ENCODE measurements at regions not wholly inside any gene's neighbourhood (a gene's known extent, or its start where the extent isn't known, plus 50 kb on each side); places are given as distances from the start of the nearest gene placed in this dataset.
"Not testable (repeated sequence)": the region's sequence is repeated elsewhere in the genome, so short reads cannot be mapped to it uniquely, and the experiment has no call there.

DNA sequence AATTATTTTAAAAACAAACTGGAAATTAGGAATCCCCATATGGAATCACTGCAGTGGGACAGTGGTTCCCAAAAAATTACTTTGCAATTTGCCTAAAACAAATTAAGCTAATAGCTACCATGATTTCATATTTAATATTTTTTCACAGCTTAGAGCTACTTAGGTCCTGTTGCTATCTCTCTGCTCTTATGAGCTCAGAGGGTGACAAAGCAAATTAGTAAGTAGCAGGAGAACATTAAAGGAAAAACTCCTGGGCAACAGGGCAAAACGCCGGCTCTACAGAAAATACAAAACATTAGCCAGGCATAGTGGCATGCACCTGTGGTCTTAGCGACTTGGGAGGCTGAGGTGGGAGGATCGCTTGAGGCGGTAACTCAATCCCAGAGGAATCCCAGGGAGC, 83.8 kb upstream of the RPRML start:
- not testable (repeated sequence) for H3K79me2 ChIP-seq (ENCODE audit: control insufficient read depth, insufficient read depth, low read length, poor library complexity); H3K27ac ChIP-seq (ENCODE audit: low read depth, low read length); H2BK5ac ChIP-seq (ENCODE audit: low read depth, low read length, poor library complexity); H3K4me3 ChIP-seq (ENCODE audit: low read depth, low read length); H3K4me2 ChIP-seq (ENCODE audit: low read length); H3K9me3 ChIP-seq (ENCODE audit: insufficient read depth, low read depth, low read length); H3K36me3 ChIP-seq (ENCODE audit: control insufficient read depth in 1 of 2, insufficient read depth in 2 of 2, low read length in 2 of 2); H3K79me1 ChIP-seq (ENCODE audit: low read length); H4K8ac ChIP-seq (ENCODE audit: low read depth, low read length); H3K14ac ChIP-seq (ENCODE audit: low read length); H2AFZ ChIP-seq (ENCODE audit: insufficient read depth, low read length, poor library complexity); H3K4me1 ChIP-seq (ENCODE audit: control insufficient read depth in 1 of 2, insufficient read depth in 2 of 2, low read length in 2 of 2); H2BK120ac ChIP-seq (ENCODE audit: insufficient read depth, low read length, poor library complexity); H3K9ac ChIP-seq (ENCODE audit: low read length); H2AK5ac ChIP-seq (ENCODE audit: low read length); H3K23ac ChIP-seq (ENCODE audit: low read length); H3K4ac ChIP-seq (ENCODE audit: low read depth, low read length); DNase-seq; H4K91ac ChIP-seq (ENCODE audit: low read depth, low read length); H2BK12ac ChIP-seq (ENCODE audit: low read length); H3K27me3 ChIP-seq (ENCODE audit: insufficient read depth, low read length); H4K12ac ChIP-seq (ENCODE audit: low read depth, low read length); H3K18ac ChIP-seq (ENCODE audit: low read length)
- no CpG with 5 or more reads among the region's 5 CpGs for WGBS (ENCODE audit: extremely low coverage, insufficient coverage, insufficient read length)

GRCh38 chr17:47060005-47060404, 81.0 kb upstream of the RPRML start:
- not testable (repeated sequence) for H3K36me3 ChIP-seq (ENCODE audit: control insufficient read depth in 1 of 2, insufficient read depth in 2 of 2, low read length in 2 of 2); H4K12ac ChIP-seq (ENCODE audit: low read depth, low read length); H3K27me3 ChIP-seq (ENCODE audit: insufficient read depth, low read length); H4K91ac ChIP-seq (ENCODE audit: low read depth, low read length); H3K79me2 ChIP-seq (ENCODE audit: control insufficient read depth, insufficient read depth, low read length, poor library complexity); H3K9ac ChIP-seq (ENCODE audit: low read length); DNase-seq; H3K79me1 ChIP-seq (ENCODE audit: low read length); H3K14ac ChIP-seq (ENCODE audit: low read length); H3K27ac ChIP-seq (ENCODE audit: low read depth, low read length); H3K18ac ChIP-seq (ENCODE audit: low read length); H3K23ac ChIP-seq (ENCODE audit: low read length); H2BK5ac ChIP-seq (ENCODE audit: low read depth, low read length, poor library complexity); H3K4me3 ChIP-seq (ENCODE audit: low read depth, low read length); H2AFZ ChIP-seq (ENCODE audit: insufficient read depth, low read length, poor library complexity); H2BK120ac ChIP-seq (ENCODE audit: insufficient read depth, low read length, poor library complexity); H4K8ac ChIP-seq (ENCODE audit: low read depth, low read length); H2BK12ac ChIP-seq (ENCODE audit: low read length); H3K4me2 ChIP-seq (ENCODE audit: low read length); H3K4ac ChIP-seq (ENCODE audit: low read depth, low read length); H3K4me1 ChIP-seq (ENCODE audit: control insufficient read depth in 1 of 2, insufficient read depth in 2 of 2, low read length in 2 of 2); H2AK5ac ChIP-seq (ENCODE audit: low read length); H3K9me3 ChIP-seq (ENCODE audit: insufficient read depth, low read depth, low read length)
- WGBS (ENCODE audit: extremely low coverage, insufficient coverage, insufficient read length): no CpG with 5 or more reads among the region's 10 CpGs

- Histone ChIP-seq H4K91ac (ENCODE audit: low read depth, low read length) (no peak overlapping the region), H2AFZ (ENCODE audit: insufficient read depth, low read length, poor library complexity) (no peak overlapping the region), H4K8ac (ENCODE audit: low read depth, low read length) (no peak overlapping the region), H3K36me3 (ENCODE audit: control insufficient read depth in 1 of 2, insufficient read depth in 2 of 2, low read length in 2 of 2) (peaks cover 3 to 16% of the 10 kb centered on the region in 2 experiments), H3K23ac (ENCODE audit: low read length) (no peak overlapping the region), H3K79me2 (ENCODE audit: control insufficient read depth, insufficient read depth, low read length, poor library complexity) (no peaks in the 10 kb centered on the region), H3K9ac (ENCODE audit: low read length) (no peak overlapping the region), H3K18ac (ENCODE audit: low read length) (no peak overlapping the region), H3K4me3 (ENCODE audit: low read depth, low read length) (no peak overlapping the region), H3K79me1 (ENCODE audit: low read length) (no peaks in the 10 kb centered on the region), H3K9me3 (ENCODE audit: insufficient read depth, low read depth, low read length) (no peaks in the 10 kb centered on the region), H2AK5ac (ENCODE audit: low read length) (no peak overlapping the region), H3K4me1 (ENCODE audit: control insufficient read depth in 1 of 2, insufficient read depth in 2 of 2, low read length in 2 of 2) (no peaks in the 10 kb centered on the region), H2BK12ac (ENCODE audit: low read length) (no peak overlapping the region), H3K4ac (ENCODE audit: low read depth, low read length) (no peak overlapping the region), H2BK120ac (ENCODE audit: insufficient read depth, low read length, poor library complexity) (no peak overlapping the region), H4K12ac (ENCODE audit: low read depth, low read length) (no peak overlapping the region), H2BK5ac (ENCODE audit: low read depth, low read length, poor library complexity) (no peak overlapping the region), H3K27me3 (ENCODE audit: insufficient read depth, low read length) (no peaks in the 10 kb centered on the region), H3K4me2 (ENCODE audit: low read length) (no peak overlapping the region), H3K14ac (ENCODE audit: low read length) (no peak overlapping the region), H3K27ac (ENCODE audit: low read depth, low read length) (no peak overlapping the region)
- WGBS (ENCODE audit: extremely low coverage, insufficient coverage, insufficient read length): no CpG with 5 or more reads among the region's 5 CpGs
- DNase-seq: no peak
These were observed 78.8 kb upstream of the RPRML start for GRCh38 chr17:47057830-47058229.

DNA sequence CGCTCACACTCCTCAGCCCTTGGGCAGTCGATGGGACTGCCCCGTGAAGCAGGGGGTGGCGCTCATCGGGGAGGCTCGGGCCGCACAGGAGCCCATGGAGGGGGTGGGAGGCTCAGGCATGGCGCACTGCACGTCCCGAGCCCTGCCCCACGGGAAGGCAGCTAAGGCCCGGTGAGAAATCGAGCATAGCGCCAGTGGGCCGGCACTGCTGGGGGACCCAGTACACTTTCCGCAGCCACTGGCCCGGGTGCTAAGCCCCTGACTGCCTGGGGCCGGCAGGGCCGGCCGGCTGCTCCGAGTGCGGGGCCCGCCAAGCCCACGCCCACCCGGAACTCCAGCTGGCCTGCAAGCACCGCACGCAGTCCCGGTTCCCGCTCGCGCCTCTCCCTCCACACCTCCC, 78.2 kb upstream of the RPRML start:
- H3K4ac ChIP-seq (ENCODE audit: low read depth, low read length): not testable (repeated sequence)

More for the DNA sequence above, 78.2 kb upstream of the RPRML start:
- not testable (repeated sequence) for H3K18ac ChIP-seq (ENCODE audit: low read length); DNase-seq; H3K4me2 ChIP-seq (ENCODE audit: low read length); H2BK120ac ChIP-seq (ENCODE audit: insufficient read depth, low read length, poor library complexity); H4K91ac ChIP-seq (ENCODE audit: low read depth, low read length); H4K12ac ChIP-seq (ENCODE audit: low read depth, low read length); H4K8ac ChIP-seq (ENCODE audit: low read depth, low read length); H3K9ac ChIP-seq (ENCODE audit: low read length); H2BK12ac ChIP-seq (ENCODE audit: low read length); H3K79me2 ChIP-seq (ENCODE audit: control insufficient read depth, insufficient read depth, low read length, poor library complexity); H3K9me3 ChIP-seq (ENCODE audit: insufficient read depth, low read depth, low read length); H2AK5ac ChIP-seq (ENCODE audit: low read length); H3K27me3 ChIP-seq (ENCODE audit: insufficient read depth, low read length); H2BK5ac ChIP-seq (ENCODE audit: low read depth, low read length, poor library complexity); H3K4me1 ChIP-seq (ENCODE audit: control insufficient read depth in 1 of 2, insufficient read depth in 2 of 2, low read length in 2 of 2); H3K79me1 ChIP-seq (ENCODE audit: low read length); H3K14ac ChIP-seq (ENCODE audit: low read length); H3K27ac ChIP-seq (ENCODE audit: low read depth, low read length); H2AFZ ChIP-seq (ENCODE audit: insufficient read depth, low read length, poor library complexity); H3K4me3 ChIP-seq (ENCODE audit: low read depth, low read length); H3K23ac ChIP-seq (ENCODE audit: low read length)
- peaks cover 3 to 17% of the 10 kb centered on the region in 2 experiments for H3K36me3 ChIP-seq (ENCODE audit: control insufficient read depth in 1 of 2, insufficient read depth in 2 of 2, low read length in 2 of 2)
- WGBS (ENCODE audit: extremely low coverage, insufficient coverage, insufficient read length): no CpG with 5 or more reads among the region's 31 CpGs
